GM12873 (cell line): ENCODE measurements at regions not wholly inside any gene's neighbourhood (a gene's known extent, or its start where the extent isn't known, plus 50 kb on each side); places are given as distances from the start of the nearest gene placed in this dataset.

Experiments used
- TF ChIP-seq, protein P1 (sequence below): IDR thresholded peaks from 2 replicates; pipeline ENCODE4 v1.5.1; 2012; ENCODE audit warnings: low read depth, mild to moderate bottlenecking, moderate library complexity, low read length, control low read depth; ENCODE audit not compliant: insufficient read depth; ENCODE audit errors: missing control alignments

DNA sequence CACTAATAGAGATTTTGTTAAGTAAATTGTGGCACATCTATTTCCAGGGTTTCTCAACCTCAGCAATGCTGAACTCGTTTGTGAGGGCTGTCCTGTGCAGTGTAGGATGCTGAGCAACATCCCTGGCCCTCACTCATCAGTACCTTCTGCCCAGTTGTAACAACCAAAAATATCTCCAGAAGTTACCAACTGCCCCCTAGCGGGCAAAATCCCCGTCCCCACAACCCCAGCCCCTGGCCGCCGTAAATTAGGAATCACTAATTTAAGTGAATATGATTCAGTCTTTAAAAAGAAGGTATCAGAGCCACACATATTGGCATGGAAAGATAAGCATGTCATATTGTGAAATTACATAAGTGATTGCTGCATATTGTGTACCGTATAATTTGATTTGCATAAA, 123.4 kb downstream of the ASB9 start:
- TF ChIP-seq, protein P1, sequence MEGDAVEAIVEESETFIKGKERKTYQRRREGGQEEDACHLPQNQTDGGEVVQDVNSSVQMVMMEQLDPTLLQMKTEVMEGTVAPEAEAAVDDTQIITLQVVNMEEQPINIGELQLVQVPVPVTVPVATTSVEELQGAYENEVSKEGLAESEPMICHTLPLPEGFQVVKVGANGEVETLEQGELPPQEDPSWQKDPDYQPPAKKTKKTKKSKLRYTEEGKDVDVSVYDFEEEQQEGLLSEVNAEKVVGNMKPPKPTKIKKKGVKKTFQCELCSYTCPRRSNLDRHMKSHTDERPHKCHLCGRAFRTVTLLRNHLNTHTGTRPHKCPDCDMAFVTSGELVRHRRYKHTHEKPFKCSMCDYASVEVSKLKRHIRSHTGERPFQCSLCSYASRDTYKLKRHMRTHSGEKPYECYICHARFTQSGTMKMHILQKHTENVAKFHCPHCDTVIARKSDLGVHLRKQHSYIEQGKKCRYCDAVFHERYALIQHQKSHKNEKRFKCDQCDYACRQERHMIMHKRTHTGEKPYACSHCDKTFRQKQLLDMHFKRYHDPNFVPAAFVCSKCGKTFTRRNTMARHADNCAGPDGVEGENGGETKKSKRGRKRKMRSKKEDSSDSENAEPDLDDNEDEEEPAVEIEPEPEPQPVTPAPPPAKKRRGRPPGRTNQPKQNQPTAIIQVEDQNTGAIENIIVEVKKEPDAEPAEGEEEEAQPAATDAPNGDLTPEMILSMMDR: peak; percentile 44

DNA sequence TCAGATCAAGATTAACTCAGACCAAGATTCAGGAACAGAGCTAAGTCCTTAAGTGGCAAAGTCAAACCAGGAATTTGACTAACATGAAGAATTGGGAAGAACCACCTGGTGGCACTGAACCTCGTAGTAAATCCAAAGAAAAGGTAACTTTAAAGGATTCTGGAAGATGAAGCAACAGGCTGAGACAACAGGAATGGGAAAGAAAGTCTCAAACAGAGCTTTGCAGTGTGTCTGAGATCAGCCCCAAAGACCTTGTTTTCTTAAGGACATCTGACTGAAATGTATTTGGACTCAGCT, 126.1 kb downstream of the ASB9 start:
- TF ChIP-seq, protein P1: no peak

DNA sequence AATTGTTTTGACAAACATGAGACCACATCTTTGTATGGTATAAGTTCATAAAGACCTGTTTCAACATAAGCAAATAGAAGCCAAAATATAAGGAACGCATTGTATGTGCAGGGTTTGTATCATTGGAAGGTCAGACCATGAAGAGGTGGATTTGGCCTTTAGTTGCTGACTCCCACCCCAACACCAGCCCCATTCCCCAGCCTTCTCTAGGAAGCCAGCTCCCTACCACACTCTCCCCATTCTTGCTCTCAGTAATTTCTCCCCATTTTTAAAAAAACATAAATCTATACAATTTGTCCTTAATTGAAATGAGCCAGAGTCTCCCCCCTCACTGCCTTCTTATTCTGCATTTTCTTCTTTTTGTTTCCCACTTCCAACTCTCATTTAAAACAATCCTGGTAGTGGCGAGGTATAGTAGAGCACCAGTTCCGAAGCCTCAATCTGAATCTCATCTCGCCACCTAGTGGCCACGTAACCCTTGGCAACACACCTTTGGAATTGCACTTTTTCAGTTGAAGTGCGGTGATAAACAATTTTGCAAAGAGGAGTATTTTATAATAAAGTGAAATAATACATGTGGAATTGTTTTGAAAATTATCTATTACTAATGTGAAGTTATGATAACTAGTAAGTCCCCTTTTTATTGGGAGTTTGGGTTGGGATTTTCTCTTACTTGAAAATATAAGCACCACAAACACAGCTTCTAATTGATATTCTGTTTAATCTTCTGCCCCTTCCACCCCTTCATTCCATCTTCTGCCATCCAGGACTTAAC, 126.6 kb downstream of the ASB9 start:
- TF ChIP-seq, protein P1: peak; percentile 78

DNA sequence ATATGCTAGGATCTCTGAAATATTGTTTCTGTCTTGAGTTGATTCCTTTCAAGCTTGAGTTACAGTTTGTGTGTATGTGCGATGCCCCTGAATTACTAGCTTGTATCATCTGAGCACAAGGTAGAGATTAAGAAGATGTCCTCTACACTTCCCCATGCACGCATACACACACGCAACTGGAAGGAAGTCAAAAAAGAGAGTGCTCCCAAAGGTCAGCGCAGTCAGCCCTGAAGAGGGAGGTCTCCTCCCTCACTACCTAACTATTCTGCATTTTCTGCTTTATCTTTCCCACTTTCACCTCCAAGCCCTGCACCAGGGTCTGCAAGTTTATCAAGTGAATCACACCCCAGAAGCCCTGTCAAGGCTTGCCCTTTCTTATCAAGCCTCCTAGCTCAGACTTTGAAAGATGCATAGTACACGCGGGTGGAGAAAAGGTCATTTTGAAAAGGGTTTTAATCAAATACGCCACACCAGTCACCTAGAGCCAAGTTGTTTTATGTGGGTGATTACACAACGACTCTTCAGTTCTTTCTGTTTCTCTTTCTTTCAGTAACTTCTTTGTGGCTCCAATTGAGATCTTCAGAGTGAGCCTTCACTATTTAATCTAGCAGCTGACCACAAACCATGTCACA, 127.7 kb downstream of the ASB9 start:
- TF ChIP-seq, protein P1: no peak

DNA sequence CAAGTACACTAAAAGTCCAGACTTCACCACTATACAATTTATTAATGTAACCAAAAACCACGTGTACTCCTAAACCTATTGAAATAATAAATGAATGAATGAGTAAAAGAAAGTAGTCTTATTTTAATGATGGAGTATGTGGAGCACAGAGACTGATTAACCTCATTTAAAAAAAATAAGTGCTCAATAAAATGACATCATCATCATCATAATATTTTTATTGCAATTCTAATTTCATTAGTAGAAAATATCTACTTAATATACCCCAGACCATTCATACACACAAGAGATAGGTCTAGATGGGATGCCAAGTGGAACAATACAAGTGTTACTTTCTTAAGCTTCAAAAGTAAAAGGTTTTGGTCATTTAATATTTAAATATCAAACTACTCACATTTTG, 133.1 kb downstream of the ASB9 start:
- TF ChIP-seq, protein P1: no peak

DNA sequence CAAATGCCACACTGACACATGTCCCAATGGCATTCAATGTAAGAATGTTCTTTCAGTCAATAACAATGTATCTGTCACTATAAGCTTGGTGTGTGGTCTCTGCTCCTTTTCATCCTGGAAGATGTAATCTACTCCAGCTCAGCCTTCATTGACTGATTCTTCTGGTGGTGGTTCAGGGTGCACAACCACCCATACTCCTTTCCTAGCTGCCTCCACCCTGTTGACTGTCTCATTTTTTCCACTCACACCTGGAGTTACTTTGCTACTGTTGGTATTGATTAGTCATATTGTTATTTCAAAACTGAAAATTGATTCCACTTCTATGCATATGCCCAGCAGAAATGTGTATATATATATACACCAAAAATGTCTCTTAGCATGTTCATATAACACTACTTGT, 140.5 kb downstream of the ASB9 start:
- TF ChIP-seq, protein P1: no peak

DNA sequence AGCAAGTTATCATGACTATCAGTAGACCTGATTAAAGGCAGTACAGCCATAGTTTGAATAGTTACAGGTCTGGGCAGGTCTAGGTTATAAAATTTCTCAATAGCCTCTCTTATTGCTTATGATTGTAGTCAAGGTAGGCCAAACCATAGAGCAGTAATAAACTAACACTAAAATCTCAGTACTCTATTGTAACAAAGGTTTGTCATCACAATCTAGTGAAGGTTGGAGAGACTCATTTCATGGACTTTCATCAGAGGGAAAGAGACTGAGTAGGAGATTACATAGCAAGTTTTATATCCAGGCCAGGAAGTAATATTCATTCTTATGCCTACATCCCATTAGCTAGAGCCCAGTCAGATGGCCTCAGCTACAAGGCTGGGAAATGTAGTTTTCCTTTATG, 141.0 kb downstream of the ASB9 start:
- TF ChIP-seq, protein P1: no peak
